SU-DHL-6 (cell line): ENCODE measurements at regions not wholly inside any gene's neighbourhood (a gene's known extent, or its start where the extent isn't known, plus 50 kb on each side); places are given as distances from the start of the nearest gene placed in this dataset.

Source experiments
- EZH2phosphoT487 ChIP-seq: fragments of 200-600 bp; sonication (generic), shearing (Covaris generic); conservative IDR thresholded peaks from 2 replicates; pipeline ENCODE4 v1.6.1; 2018; ENCODE audit warnings: mild to moderate bottlenecking, antibody characterized with exemption, low read length, moderate library complexity, mixed read lengths
- TF ChIP-seq, protein P1 (sequence below): fragments of 200-600 bp; sonication (generic); IDR thresholded peaks from one replicate; pipeline ENCODE4 v1.5.1; 2017; ENCODE audit warnings: antibody characterized with exemption, mild to moderate bottlenecking, low read length, moderate library complexity; ENCODE audit not compliant: insufficient read depth, poor library complexity, severe bottlenecking

DNA sequence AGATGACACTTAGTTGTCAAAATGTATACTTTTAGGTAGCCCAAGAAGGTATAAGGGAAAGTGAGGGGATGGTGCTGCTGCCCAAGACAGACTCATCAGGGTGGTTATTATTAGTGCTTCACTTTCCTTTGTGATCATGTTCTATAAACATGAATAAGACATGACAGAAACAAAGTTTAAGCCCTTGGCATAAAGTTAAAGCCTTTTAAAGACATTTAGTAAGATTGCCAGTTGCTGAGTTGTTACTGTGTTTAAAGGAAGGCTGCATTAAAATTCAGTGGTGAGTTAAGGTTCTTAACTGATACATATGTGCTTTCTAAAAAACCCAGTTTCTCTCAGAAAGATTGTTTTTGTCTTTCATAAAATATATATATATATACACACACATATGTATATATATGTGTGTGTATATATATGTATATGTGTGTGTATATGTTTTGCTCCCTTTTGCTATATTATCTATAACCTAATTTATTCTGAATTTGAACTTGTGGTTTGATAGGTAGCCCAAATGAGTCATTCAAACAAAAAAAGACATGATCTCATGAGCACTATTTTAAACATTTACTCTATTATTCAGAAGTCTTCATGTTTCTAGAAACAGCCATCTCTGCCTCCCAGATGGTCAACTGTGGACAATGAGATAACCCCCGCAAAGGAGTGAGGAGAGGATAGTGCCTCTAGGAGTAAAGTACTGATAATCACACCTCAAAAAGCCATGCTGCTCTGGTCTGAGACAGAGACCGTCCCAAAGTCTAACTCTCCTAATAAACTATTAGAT lies 98.1 kb upstream of the OTUD4 start:
- TF ChIP-seq, protein P1, sequence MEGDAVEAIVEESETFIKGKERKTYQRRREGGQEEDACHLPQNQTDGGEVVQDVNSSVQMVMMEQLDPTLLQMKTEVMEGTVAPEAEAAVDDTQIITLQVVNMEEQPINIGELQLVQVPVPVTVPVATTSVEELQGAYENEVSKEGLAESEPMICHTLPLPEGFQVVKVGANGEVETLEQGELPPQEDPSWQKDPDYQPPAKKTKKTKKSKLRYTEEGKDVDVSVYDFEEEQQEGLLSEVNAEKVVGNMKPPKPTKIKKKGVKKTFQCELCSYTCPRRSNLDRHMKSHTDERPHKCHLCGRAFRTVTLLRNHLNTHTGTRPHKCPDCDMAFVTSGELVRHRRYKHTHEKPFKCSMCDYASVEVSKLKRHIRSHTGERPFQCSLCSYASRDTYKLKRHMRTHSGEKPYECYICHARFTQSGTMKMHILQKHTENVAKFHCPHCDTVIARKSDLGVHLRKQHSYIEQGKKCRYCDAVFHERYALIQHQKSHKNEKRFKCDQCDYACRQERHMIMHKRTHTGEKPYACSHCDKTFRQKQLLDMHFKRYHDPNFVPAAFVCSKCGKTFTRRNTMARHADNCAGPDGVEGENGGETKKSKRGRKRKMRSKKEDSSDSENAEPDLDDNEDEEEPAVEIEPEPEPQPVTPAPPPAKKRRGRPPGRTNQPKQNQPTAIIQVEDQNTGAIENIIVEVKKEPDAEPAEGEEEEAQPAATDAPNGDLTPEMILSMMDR, result no peak
- TF ChIP-seq EZH2phosphoT487, result no peak
